ENCODE measurements at regions not wholly inside any gene's neighbourhood (a gene's known extent, or its start where the extent isn't known, plus 50 kb on each side); places are given as distances from the start of the nearest gene placed in this dataset.

GRCh38 chr12:67892259-67893021 lies 96.8 kb upstream of the IFNG-AS1 start:
- TF ChIP-seq, protein P1, sequence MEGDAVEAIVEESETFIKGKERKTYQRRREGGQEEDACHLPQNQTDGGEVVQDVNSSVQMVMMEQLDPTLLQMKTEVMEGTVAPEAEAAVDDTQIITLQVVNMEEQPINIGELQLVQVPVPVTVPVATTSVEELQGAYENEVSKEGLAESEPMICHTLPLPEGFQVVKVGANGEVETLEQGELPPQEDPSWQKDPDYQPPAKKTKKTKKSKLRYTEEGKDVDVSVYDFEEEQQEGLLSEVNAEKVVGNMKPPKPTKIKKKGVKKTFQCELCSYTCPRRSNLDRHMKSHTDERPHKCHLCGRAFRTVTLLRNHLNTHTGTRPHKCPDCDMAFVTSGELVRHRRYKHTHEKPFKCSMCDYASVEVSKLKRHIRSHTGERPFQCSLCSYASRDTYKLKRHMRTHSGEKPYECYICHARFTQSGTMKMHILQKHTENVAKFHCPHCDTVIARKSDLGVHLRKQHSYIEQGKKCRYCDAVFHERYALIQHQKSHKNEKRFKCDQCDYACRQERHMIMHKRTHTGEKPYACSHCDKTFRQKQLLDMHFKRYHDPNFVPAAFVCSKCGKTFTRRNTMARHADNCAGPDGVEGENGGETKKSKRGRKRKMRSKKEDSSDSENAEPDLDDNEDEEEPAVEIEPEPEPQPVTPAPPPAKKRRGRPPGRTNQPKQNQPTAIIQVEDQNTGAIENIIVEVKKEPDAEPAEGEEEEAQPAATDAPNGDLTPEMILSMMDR (IDR thresholded peaks at IDR 0.05; ENCODE audit: insufficient read depth, low read depth, low read length), result no peak
- no peak for TF ChIP-seq EZH2 (IDR thresholded peaks at IDR 0.05; ENCODE audit: insufficient read depth, low read length)
